ENCODE measurements at regions not wholly inside any gene's neighbourhood (a gene's known extent, or its start where the extent isn't known, plus 50 kb on each side); places are given as distances from the start of the nearest gene placed in this dataset.

- TF ChIP-seq CTCF (IDR thresholded peaks at IDR 0.05) (no peak), POLR2A (IDR thresholded peaks at IDR 0.05) (no peak)
Observed at GRCh38 chr9:29806937-29807618, 2233.8 kb upstream of the C9orf72 start.

All from testis (tissue), 2 donors.